GM06990 (cell line): ENCODE measurements at regions not wholly inside any gene's neighbourhood (a gene's known extent, or its start where the extent isn't known, plus 50 kb on each side); places are given as distances from the start of the nearest gene placed in this dataset.

ENCODE experiments used
- DNase-seq: peaks from one replicate; pipeline ENCODE4 v3.0.0-alpha.2; 2011; ENCODE audit not compliant: insufficient read length; ENCODE audit errors: extremely low read depth
- H3K27me3 ChIP-seq: replicated peaks from 2 replicates; pipeline ENCODE4 v1.6.0; 2011; ENCODE audit warnings: low read length; ENCODE audit not compliant: control insufficient read depth, insufficient read depth
- H3K36me3 ChIP-seq: 2 replicates; pipeline ENCODE4 v1.5.1; 2011; ENCODE audit warnings: low read length; ENCODE audit not compliant: control insufficient read depth, insufficient read depth
- H3K4me3 ChIP-seq: replicated peaks from 2 replicates; pipeline ENCODE4 v1.5.1; 2011; ENCODE audit warnings: low read depth, mild to moderate bottlenecking, control low read depth, low read length
- TF ChIP-seq, protein P1 (sequence below): IDR thresholded peaks from 2 replicates; pipeline ENCODE4 v1.5.1; 2011; ENCODE audit warnings: low read length, control low read depth, mild to moderate bottlenecking, inconsistent platforms; ENCODE audit not compliant: insufficient read depth, poor library complexity, severe bottlenecking

DNA sequence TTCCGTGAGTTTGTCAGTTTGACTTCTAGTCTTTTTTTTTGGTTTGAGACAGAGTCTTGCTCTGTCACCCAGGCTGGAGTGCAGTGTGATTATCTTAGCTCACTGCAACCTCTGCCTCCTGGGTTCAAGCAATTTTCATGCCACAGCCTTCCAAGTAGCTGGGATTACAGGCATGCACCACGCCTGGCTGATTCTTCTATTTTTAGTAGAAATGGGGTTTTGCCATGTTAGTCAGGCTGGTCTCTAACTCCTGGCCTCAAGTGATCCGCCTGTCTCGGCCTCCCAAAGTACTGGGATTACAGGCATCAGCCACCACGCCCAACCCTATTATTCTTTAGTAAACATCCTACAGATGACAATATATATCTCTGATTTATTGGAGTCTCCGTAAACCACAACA is 506.5 kb downstream of the PREX1 start:
- Histone ChIP-seq H3K4me3 (no peak overlapping the region), H3K36me3 (no peaks in the 10 kb centered on the region), H3K27me3 (no peaks in the 10 kb centered on the region; the same call in 1 of the 2 replicates)
- TF ChIP-seq, protein P1, sequence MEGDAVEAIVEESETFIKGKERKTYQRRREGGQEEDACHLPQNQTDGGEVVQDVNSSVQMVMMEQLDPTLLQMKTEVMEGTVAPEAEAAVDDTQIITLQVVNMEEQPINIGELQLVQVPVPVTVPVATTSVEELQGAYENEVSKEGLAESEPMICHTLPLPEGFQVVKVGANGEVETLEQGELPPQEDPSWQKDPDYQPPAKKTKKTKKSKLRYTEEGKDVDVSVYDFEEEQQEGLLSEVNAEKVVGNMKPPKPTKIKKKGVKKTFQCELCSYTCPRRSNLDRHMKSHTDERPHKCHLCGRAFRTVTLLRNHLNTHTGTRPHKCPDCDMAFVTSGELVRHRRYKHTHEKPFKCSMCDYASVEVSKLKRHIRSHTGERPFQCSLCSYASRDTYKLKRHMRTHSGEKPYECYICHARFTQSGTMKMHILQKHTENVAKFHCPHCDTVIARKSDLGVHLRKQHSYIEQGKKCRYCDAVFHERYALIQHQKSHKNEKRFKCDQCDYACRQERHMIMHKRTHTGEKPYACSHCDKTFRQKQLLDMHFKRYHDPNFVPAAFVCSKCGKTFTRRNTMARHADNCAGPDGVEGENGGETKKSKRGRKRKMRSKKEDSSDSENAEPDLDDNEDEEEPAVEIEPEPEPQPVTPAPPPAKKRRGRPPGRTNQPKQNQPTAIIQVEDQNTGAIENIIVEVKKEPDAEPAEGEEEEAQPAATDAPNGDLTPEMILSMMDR = no peak
- DNase-seq = no peak

DNA sequence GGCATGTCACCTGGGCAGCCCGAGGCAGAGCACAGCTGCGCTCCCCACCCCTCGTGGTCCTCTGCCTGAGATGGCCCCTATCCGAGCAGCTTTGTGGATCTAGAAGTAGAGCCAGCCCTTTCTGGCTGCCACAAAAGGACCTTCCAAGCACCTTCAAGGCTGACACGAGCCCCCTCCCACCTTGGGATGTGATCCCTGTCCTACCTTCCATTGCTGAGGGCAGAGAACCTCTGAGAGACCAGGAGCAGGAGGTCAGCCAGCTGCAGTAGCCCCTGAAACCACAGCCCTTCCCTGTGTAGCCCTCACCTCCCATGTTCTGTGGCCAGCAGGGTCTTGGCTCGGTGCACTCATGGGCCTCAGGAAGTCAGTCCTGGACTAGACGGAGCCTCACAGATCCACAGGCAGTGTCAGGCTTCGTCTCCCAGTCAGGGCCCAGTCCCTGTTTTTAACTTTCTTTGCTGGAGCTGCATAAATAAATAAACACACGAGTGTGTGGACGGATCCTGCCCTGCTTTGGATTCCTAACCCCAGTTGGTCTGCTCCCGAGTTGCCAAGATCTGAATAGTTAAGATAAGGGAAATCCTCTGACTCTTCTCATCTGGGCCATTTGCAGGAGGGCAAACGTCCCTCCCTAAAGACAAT is 507.7 kb downstream of the PREX1 start:
- Histone ChIP-seq H3K36me3 (no peaks in the 10 kb centered on the region), H3K27me3 (no peaks in the 10 kb centered on the region; the same call in 1 of the 2 replicates)
- no peak for DNase-seq

DNA sequence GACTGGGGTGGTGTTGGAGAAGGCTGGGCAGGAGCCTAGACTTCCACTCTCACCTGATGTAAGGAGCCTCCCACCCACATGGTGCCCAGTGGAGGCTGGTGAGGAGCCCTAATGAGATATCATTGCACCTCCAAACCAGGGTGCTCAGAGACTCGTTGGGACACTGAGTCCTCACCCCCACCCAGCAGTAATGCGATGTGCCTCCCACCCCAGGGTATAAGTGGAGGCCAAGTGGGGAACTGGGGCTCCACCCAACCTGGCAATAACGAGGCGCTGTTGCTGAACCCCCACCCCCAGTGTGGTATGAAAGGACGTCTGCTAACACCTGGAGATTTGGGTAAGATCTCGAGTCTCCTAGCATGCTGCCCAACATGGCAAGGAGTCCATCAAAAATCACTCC is 510.2 kb downstream of the PREX1 start:
- TF ChIP-seq, protein P1 = no peak
- Histone ChIP-seq H3K4me3 (no peak overlapping the region), H3K36me3 (no peaks in the 10 kb centered on the region), H3K27me3 (no peaks in the 10 kb centered on the region)
- no peak for DNase-seq

More for the DNA sequence above, 507.7 kb downstream of the PREX1 start:
- TF ChIP-seq, protein P1 = no peak
- H3K4me3 ChIP-seq = no peak overlapping the region

DNA sequence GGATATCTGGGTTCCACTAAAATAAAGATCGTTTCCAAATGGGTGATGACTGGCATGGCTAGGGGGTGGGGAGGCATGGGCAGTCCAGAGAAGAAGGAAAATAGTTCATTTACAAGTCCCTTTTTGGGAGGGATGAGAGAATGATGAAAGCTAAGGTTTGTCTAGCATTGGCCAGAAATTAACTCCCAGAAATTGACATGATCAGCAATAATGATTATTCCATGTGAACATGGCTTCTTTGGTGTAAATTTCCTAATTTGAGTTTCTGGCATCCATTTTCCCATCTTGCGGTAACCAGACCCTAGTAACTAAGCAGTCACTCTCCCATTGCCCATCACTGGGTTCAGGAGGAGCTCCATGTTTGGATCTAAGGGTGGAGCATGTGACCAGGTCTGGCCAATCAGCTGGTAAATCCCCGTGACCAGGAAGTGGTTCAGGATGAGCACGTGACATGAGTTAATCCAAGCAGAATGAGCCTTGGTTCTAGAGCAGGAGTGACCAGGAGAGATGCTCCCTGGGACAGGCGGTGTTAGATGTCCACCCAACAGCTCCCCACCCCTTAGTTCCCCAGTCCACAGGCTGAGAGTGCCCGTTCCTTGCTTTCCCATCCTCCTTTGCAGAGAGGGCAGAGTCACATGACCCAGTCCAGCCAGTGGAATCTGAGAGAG is 512.7 kb downstream of the PREX1 start:
- H3K27me3 ChIP-seq = no peaks in the 10 kb centered on the region
- TF ChIP-seq, protein P1 = no peak
- no peak overlapping the region for H3K4me3 ChIP-seq
- no peak for DNase-seq
- no peaks in the 10 kb centered on the region for H3K36me3 ChIP-seq

DNA sequence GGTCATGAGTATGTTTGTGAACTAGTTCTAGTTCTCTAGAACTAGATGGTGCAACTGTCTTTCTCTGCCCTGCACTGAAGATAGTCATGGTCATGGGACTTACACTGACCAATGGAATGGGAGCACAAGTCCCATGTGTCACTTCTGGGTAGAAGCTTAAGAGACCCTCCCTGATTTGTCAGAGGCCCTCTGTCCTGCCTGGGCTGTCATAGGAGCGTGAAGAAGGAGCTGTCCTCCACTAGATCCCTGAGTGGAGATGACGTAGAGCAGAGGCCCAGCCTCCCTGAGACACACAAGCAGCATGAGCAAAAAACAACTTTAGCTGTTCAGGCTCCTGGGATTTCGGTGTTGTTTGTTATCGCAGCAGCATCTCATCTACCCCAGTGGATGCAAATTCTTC is 514.5 kb downstream of the PREX1 start:
- DNase-seq = no peak
- TF ChIP-seq, protein P1 = no peak
- no peaks in the 10 kb centered on the region; the same call in none of the 2 replicates for H3K27me3 ChIP-seq
- no peak overlapping the region for H3K4me3 ChIP-seq
- H3K36me3 ChIP-seq = no peaks in the 10 kb centered on the region
